Muscle of leg (tissue), 3 donors: ENCODE measurements at regions not wholly inside any gene's neighbourhood (a gene's known extent, or its start where the extent isn't known, plus 50 kb on each side); places are given as distances from the start of the nearest gene placed in this dataset.
"Not testable (repeated sequence)": the region's sequence is repeated elsewhere in the genome, so short reads cannot be mapped to it uniquely, and the experiment has no call there.

Source experiments
- DNase-seq: peaks from one replicate; pipeline ENCODE4 v3.0.0; 2013
- H3K27ac ChIP-seq: one replicate; pipeline ENCODE4 v1.5.1; 2013; ENCODE audit warnings: mild to moderate bottlenecking, low read length, control low read depth
- H3K27me3 ChIP-seq: one replicate; pipeline ENCODE4 v1.6.1; 2013; ENCODE audit warnings: low read length; ENCODE audit not compliant: control insufficient read depth, insufficient read depth
- H3K36me3 ChIP-seq: one replicate; pipeline ENCODE4 v1.6.1; 2013; ENCODE audit warnings: low read length; ENCODE audit not compliant: control insufficient read depth, insufficient read depth
- H3K4me1 ChIP-seq: one replicate; pipeline ENCODE4 v1.6.1; 2013; ENCODE audit warnings: low read length; ENCODE audit not compliant: control insufficient read depth, insufficient read depth
- H3K4me3 ChIP-seq: one replicate; pipeline ENCODE4 v1.5.1; 2013; ENCODE audit warnings: low read length, control low read depth
- H3K9me3 ChIP-seq: replicated peaks from 2 replicates; pipeline ENCODE4 v1.6.1; 2013; ENCODE audit warnings: low read depth, low read length; ENCODE audit not compliant: control insufficient read depth
- WGBS: methylation state at CpG from one replicate; pipeline ENCODE4 v1.1.5; 2013; ENCODE audit warnings: missing lambda C conversion rate; ENCODE audit not compliant: insufficient coverage; 5-methylcytosine and 5-hydroxymethylcytosine counted together

- 71% methylated on average over 3 of the region's 10 CpGs for WGBS
- Histone ChIP-seq H3K36me3 (no peaks in the 10 kb centered on the region), H3K9me3 (no peaks in the 10 kb centered on the region), H3K27ac (no peak overlapping the region), H3K27me3 (no peaks in the 10 kb centered on the region), H3K4me3 (no peak overlapping the region), H3K4me1 (no peaks in the 10 kb centered on the region)
- DNase-seq = peak; percentile 25
Observed at GRCh38 chr5:91469517-91470165, 86.5 kb upstream of the ARRDC3 start.

GRCh38 chr5:91468651-91469422 is 85.7 kb upstream of the ARRDC3 start:
- Histone ChIP-seq H3K36me3 (no peaks in the 10 kb centered on the region), H3K27ac (no peak overlapping the region), H3K27me3 (no peaks in the 10 kb centered on the region), H3K4me1 (no peaks in the 10 kb centered on the region), H3K4me3 (no peak overlapping the region), H3K9me3 (no peaks in the 10 kb centered on the region)
- WGBS = 68% methylated on average over 5 of the region's 7 CpGs
- peak; percentile 3 for DNase-seq

GRCh38 chr5:91464886-91465646 is 81.9 kb upstream of the ARRDC3 start:
- H3K27me3 ChIP-seq = no peaks in the 10 kb centered on the region
- no CpG with 5 or more reads among the region's 4 CpGs for WGBS
- H3K4me1 ChIP-seq = no peaks in the 10 kb centered on the region
- no peak for DNase-seq
- no peak overlapping the region for H3K27ac ChIP-seq
- H3K9me3 ChIP-seq = no peaks in the 10 kb centered on the region
- no peaks in the 10 kb centered on the region for H3K36me3 ChIP-seq
- H3K4me3 ChIP-seq = no peak overlapping the region

GRCh38 chr5:91457681-91458058 is 74.6 kb upstream of the ARRDC3 start:
- Histone ChIP-seq H3K4me3 (no peak overlapping the region), H3K4me1 (no peaks in the 10 kb centered on the region), H3K27me3 (no peaks in the 10 kb centered on the region), H3K36me3 (no peaks in the 10 kb centered on the region), H3K9me3 (no peaks in the 10 kb centered on the region), H3K27ac (no peak overlapping the region)
- no peak for DNase-seq
- WGBS = no CpG with 5 or more reads among the region's 1 CpG

DNA sequence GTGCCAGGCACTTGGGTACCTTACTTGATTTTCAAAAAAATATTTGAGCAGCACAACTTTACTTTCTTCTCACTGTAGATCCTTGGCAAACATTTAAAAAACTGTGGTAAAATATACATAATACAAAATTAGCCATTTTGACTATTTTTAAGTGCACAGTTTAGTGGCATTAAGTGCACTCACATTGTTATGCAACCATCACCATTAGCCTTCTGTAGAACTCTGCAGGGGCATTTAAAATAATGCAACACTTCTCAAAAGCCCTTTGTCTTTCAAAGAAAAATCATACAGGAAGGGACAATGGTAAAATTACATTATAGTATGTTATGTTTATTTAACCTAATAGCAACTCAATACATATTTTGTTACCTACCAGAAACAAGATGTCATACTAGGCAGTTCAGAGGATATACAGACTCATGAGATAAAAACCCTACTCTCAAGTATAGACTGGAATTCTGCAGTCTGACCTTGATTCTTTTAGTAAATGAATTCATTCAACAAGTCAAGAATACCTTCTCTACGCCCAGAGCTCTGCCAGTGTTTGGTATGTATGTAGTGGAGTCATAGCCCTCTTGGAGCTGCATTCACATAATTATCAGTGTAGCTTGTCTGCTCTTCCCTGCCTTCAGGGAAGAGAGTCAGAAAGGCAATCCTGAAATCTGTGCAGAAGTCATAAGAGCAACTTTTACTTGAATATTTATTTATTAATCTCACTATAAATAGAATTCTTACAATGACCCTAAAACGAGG is 74.0 kb upstream of the ARRDC3 start:
- no CpG with 5 or more reads among the region's 2 CpGs for WGBS

DNA sequence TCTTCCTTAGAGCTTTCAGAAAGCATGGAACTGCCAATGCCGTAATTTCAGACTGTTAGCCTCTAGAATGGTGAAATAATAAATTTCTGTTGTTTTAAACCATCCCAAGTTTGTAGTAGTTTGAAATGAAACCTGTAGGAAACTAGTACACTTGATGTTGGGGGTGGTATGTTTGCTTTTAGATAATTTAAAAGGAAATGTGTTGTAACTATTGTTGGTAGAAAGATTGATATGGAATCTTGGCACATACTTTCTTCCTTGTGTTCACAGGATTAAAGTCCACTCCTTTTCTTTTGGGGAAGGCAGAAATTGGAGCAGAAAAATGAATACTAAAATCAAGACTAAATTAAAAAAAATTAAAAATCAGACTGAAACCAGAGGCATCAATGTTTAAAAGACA is 66.0 kb upstream of the ARRDC3 start:
- no peak overlapping the region for H3K27ac ChIP-seq
- H3K36me3 ChIP-seq = no peaks in the 10 kb centered on the region
- no peaks in the 10 kb centered on the region for H3K9me3 ChIP-seq
- no CpG with 5 or more reads among the region's 1 CpG for WGBS
- H3K4me1 ChIP-seq = no peaks in the 10 kb centered on the region
- DNase-seq = no peak
- H3K27me3 ChIP-seq = no peaks in the 10 kb centered on the region
- H3K4me3 ChIP-seq = no peak overlapping the region

More for the DNA sequence above, 74.0 kb upstream of the ARRDC3 start:
- Histone ChIP-seq H3K27me3 (no peaks in the 10 kb centered on the region), H3K27ac (no peak overlapping the region), H3K9me3 (no peaks in the 10 kb centered on the region), H3K36me3 (no peaks in the 10 kb centered on the region), H3K4me3 (no peak overlapping the region), H3K4me1 (no peaks in the 10 kb centered on the region)
- DNase-seq = no peak

DNA sequence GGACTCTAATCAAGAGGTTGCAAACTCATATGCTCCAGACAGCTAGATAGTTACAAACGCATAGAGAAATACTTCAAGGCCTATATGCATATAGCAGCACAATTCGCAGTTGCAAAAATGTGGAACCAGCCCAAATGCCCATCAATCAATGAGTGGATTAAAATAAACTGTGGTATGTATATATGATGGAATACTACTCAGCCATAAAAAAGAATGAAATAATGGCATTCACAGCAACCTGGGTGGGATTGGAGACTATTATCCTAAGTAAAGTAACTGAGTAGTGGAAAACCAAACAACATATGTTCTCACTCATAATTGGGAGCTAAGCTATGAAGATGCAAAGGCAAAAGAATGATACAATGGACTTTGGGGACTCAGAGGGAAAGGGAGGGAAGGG is 65.0 kb upstream of the ARRDC3 start:
- not testable (repeated sequence) for DNase-seq, H3K4me1 ChIP-seq, H3K27me3 ChIP-seq, H3K9me3 ChIP-seq, H3K36me3 ChIP-seq, H3K4me3 ChIP-seq, H3K27ac ChIP-seq
- 100% methylated on average over 1 of the region's 2 CpGs for WGBS

DNA sequence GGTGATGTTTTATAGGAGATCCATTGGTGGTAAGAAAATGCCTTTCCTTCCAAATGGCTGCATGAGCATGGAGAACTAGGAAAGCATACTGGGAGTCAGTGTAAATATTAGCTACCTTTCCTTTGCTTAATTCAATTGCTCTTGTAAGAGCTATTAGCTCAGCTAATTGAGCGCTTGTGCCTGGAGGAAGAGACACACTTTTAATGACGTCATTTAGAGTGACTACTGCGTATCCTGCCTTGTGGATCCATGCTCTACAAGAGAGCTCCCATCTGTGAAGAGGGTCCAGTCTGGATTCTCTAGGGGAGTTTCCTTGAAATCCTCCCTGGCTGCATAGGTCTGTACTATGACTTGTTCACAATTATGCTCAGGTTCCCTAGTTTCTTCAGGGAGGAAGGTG is 63.8 kb upstream of the ARRDC3 start:
- not testable (repeated sequence) for H3K4me3 ChIP-seq, DNase-seq, H3K27ac ChIP-seq, H3K9me3 ChIP-seq, H3K36me3 ChIP-seq, H3K27me3 ChIP-seq, H3K4me1 ChIP-seq
- WGBS = 82% methylated on average over 3 of the region's 3 CpGs

DNA sequence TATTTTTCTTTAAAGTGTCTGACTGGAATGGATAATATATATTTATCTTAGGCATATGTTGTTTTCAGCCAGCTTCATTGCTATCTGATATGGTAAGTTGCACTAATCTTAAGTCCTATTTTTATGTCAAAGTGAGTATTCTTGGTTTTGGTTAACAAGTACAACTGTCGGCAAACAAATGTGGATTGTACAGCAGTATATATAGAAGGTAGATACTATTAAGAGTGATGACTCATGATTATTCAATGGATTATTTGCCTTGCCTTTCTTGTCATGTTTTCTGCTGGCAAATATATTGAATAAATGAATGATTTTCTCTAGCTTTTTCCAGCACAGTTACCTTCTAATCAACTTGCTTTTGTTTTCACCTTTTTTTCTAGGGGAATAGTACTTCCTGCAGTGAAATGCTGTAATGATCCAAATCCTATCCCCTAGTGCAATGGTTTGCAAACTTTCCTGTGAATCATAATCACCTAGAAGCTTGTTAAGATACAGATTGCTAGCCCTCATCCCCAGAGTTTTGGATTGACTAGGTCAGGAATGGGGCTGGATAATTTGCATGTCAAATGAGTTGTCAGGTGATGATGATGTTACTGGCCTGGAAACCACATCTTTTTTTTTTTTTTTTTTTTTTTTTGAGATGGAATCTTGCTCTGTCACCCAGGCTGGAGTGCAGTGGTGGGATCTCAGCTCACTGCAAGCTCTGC is 60.8 kb upstream of the ARRDC3 start:
- H3K27ac ChIP-seq = no peak overlapping the region
- no peak for DNase-seq
- no CpG with 5 or more reads among the region's 1 CpG for WGBS
- no peaks in the 10 kb centered on the region for H3K4me1 ChIP-seq
- no peaks in the 10 kb centered on the region for H3K27me3 ChIP-seq
- no peak overlapping the region for H3K4me3 ChIP-seq
- no peaks in the 10 kb centered on the region for H3K9me3 ChIP-seq
- H3K36me3 ChIP-seq = no peaks in the 10 kb centered on the region
